ENCODE measurements at regions not wholly inside any gene's neighbourhood (a gene's known extent, or its start where the extent isn't known, plus 50 kb on each side); places are given as distances from the start of the nearest gene placed in this dataset.

GRCh38 chr20:11849270-11849915 is 68.3 kb upstream of the BTBD3 start:
- Histone ChIP-seq H3F3A (ENCODE audit: low read depth) (no peaks in the 10 kb centered on the region), H2AFZ (ENCODE audit: low read length) (no peak overlapping the region), H4K20me1 (ENCODE audit: insufficient read depth, low read length, poor library complexity, severe bottlenecking) (no peaks in the 10 kb centered on the region), H3K9me3 (ENCODE audit: insufficient read depth, low read depth, low read length) (no peaks in the 10 kb centered on the region), H3K27me3 (ENCODE audit: insufficient read depth, low read length, poor library complexity, severe bottlenecking) (no peaks in the 10 kb centered on the region), H3K9ac (ENCODE audit: low read depth, low read length, poor library complexity, severe bottlenecking) (no peak overlapping the region), H3K4me2 (ENCODE audit: low read depth, low read length, poor library complexity, severe bottlenecking) (no peak overlapping the region), H3K4me1 (ENCODE audit: insufficient read depth, low read length, poor library complexity, severe bottlenecking) (no peaks in the 10 kb centered on the region), H3K9me2 (replicated peaks; ENCODE audit: low read depth, low read length) (no peaks in the 10 kb centered on the region), H3K4me3 (ENCODE audit: low read length, poor library complexity, severe bottlenecking) (no peak overlapping the region), H3K79me2 (ENCODE audit: insufficient read depth, low read length) (no peaks in the 10 kb centered on the region), H3K36me3 (ENCODE audit: insufficient read depth, low read length) (no peaks in the 10 kb centered on the region)
- no peak for TF ChIP-seq EZH2phosphoT487 (IDR thresholded peaks at IDR 0.05; ENCODE audit: borderline replicate concordance)
- no peak for TF ChIP-seq CTCF (conservative IDR thresholded peaks at IDR 0.05; ENCODE audit: low read length)

GRCh38 chr20:11849976-11850670 is 67.6 kb upstream of the BTBD3 start:
- Histone ChIP-seq H3K79me2 (ENCODE audit: insufficient read depth, low read length) (no peaks in the 10 kb centered on the region), H3K36me3 (ENCODE audit: insufficient read depth, low read length) (no peaks in the 10 kb centered on the region), H3F3A (ENCODE audit: low read depth) (no peaks in the 10 kb centered on the region), H2AFZ (ENCODE audit: low read length) (no peak overlapping the region), H3K4me3 (ENCODE audit: low read length, poor library complexity, severe bottlenecking) (no peak overlapping the region), H4K20me1 (ENCODE audit: insufficient read depth, low read length, poor library complexity, severe bottlenecking) (no peaks in the 10 kb centered on the region), H3K27me3 (ENCODE audit: insufficient read depth, low read length, poor library complexity, severe bottlenecking) (no peaks in the 10 kb centered on the region), H3K9me3 (ENCODE audit: insufficient read depth, low read depth, low read length) (no peaks in the 10 kb centered on the region), H3K4me2 (ENCODE audit: low read depth, low read length, poor library complexity, severe bottlenecking) (no peak overlapping the region), H3K4me1 (ENCODE audit: insufficient read depth, low read length, poor library complexity, severe bottlenecking) (no peaks in the 10 kb centered on the region), H3K9ac (ENCODE audit: low read depth, low read length, poor library complexity, severe bottlenecking) (no peak overlapping the region), H3K9me2 (replicated peaks; ENCODE audit: low read depth, low read length) (no peaks in the 10 kb centered on the region)
- TF ChIP-seq CTCF (conservative IDR thresholded peaks at IDR 0.05; ENCODE audit: low read length): no peak
- TF ChIP-seq EZH2phosphoT487 (IDR thresholded peaks at IDR 0.05; ENCODE audit: borderline replicate concordance): no peak

GRCh38 chr20:11850901-11851300 is 66.8 kb upstream of the BTBD3 start:
- H3K4me2 ChIP-seq (ENCODE audit: low read depth, low read length, poor library complexity, severe bottlenecking): no peak overlapping the region
- no peaks in the 10 kb centered on the region for H4K20me1 ChIP-seq (ENCODE audit: insufficient read depth, low read length, poor library complexity, severe bottlenecking)
- no peak overlapping the region for H3K4me3 ChIP-seq (ENCODE audit: low read length, poor library complexity, severe bottlenecking)
- H3K36me3 ChIP-seq (ENCODE audit: insufficient read depth, low read length): no peaks in the 10 kb centered on the region
- no peaks in the 10 kb centered on the region for H3F3A ChIP-seq (ENCODE audit: low read depth)
- H3K9me2 ChIP-seq (replicated peaks; ENCODE audit: low read depth, low read length): no peaks in the 10 kb centered on the region
- no peaks in the 10 kb centered on the region for H3K4me1 ChIP-seq (ENCODE audit: insufficient read depth, low read length, poor library complexity, severe bottlenecking)
- no peak overlapping the region for H2AFZ ChIP-seq (ENCODE audit: low read length)
- no peaks in the 10 kb centered on the region for H3K27me3 ChIP-seq (ENCODE audit: insufficient read depth, low read length, poor library complexity, severe bottlenecking)
- H3K9ac ChIP-seq (ENCODE audit: low read depth, low read length, poor library complexity, severe bottlenecking): no peak overlapping the region
- no peaks in the 10 kb centered on the region for H3K9me3 ChIP-seq (ENCODE audit: insufficient read depth, low read depth, low read length)
- no peaks in the 10 kb centered on the region for H3K79me2 ChIP-seq (ENCODE audit: insufficient read depth, low read length)
- no peak for TF ChIP-seq CTCF (conservative IDR thresholded peaks at IDR 0.05; ENCODE audit: low read length)
- no peak for TF ChIP-seq EZH2phosphoT487 (IDR thresholded peaks at IDR 0.05; ENCODE audit: borderline replicate concordance)
